Heart left ventricle (tissue), 13 donors: ENCODE measurements at regions not wholly inside any gene's neighbourhood (a gene's known extent, or its start where the extent isn't known, plus 50 kb on each side); places are given as distances from the start of the nearest gene placed in this dataset.

Source experiments
- CTCF ChIP-seq, 12 donors: fragments of 200-600 bp; sonication (generic) in 4 of 12; IDR thresholded peaks; one replicate each; pipeline versions ENCODE4 v1.5.0 to v1.8.0; 2018 to 2022; ENCODE audit warnings: antibody characterized with exemption in 12 of 12, mild to moderate bottlenecking in 5 of 12
- POLR2A ChIP-seq, 2 donors: fragments of 450-650 bp; IDR thresholded peaks; one replicate each; pipeline ENCODE4 v1.6.1; 2017; ENCODE audit warnings: antibody characterized with exemption in 2 of 2, mild to moderate bottlenecking in 2 of 2, moderate library complexity in 2 of 2
- donor health status: ischemic (EF 13 %, LVEDD 7.1; RV severe dilation, severe dysfunction).
- donor health status: DM: no; HTN: yes; CAD: no.
- donor health status: DM: no; HTN: no; CAD: no.
- donor health status: ischemic (EF 25% LVEDD 6.9; RV normal size, moderate dysfunction).
- donor health status: ischemic (EF 25% LVEDD 5.7; RV mildly dilated, moderate dysfunction).
- donor health status: ischemic (EF 35%, LVEDD 5.7; RV mildly dilated, moderate dysfunction).
- donor health status: nonischemic (EF 11% LVEDD 7.7; RV severe dilation, severe dysfunction).
- donor health status: DM: yes; HTN: yes; CAD: no.
- donor health status: PGD.
- donor health status: ischemic (EF 29% LVEDD 5.4; RV normal size, mild dysfunction).
- donor health status: nonischemic (EF 23%, LVEDD 6.1; RV moderate dilation, normal function).

GRCh38 chr4:24395937-24396336 lies 188.4 kb downstream of the DHX15 start:
- no peak for TF ChIP-seq POLR2A (IDR thresholded peaks at IDR 0.05)
- TF ChIP-seq CTCF (IDR thresholded peaks at IDR 0.05) = no peak
